AML-193 (cell line): ENCODE measurements at regions not wholly inside any gene's neighbourhood (a gene's known extent, or its start where the extent isn't known, plus 50 kb on each side); places are given as distances from the start of the nearest gene placed in this dataset.
"Not testable (repeated sequence)": the region's sequence is repeated elsewhere in the genome, so short reads cannot be mapped to it uniquely, and the experiment has no call there.

Source experiments
- DNase-seq, 2 experiments: peaks; one replicate each; lab custom pipeline; 2025; lab: John Stamatoyannopoulos, UW

DNA sequence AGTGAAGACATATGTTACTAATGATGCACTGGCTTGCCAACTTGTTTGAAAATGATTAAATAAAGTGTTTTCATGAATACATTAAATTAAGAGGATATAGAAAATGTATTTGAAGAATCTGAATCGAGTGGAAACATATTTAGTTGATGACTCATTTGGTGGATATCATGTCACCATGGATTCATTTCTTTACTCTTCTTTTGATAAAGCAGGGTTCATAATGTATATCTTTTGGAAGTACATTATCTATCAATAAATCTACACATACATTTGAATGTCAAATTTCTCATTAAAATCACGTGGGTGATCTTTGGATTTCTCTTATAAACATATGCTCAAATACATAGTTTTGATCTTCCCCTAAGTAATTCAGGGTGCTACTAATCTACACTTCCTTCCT is 1148.1 kb upstream of the ACO1 start:
- DNase-seq: no peak

DNA sequence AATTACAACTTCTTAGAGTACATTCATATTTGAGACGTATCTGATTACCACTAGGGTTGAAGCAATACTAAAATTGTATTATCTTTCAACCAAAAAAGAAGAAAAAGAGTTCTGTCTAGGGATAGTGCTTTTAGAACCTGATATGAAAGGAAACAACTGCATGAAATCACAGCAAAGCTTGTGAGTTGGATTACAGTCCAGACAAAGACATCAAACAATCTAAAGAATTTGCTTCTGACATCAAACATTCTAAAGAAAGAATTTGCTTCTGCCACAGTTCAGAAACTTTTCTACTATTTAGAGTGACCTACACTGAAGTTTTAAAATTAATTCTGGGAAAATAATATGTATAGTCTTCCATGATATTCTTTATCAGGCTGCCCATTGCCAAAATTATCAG is 1141.1 kb upstream of the ACO1 start:
- no peak for DNase-seq

DNA sequence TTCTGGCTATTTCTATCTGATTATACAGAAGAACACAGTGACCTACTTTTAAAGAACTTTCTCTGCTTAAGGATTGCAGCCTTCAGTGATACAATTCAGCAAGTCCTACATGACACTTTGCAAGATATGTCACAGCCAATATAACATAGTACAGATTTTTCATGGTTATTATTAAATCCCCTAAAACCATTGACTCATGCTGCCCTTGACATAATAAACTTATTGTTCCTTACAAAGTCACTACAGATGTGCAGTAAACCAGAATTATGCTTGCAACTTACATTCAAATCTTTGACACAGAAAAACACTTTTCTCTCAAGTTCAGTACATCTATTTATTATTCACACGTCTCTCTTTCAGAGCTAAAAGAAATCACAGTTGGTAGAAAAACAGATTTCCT is 1136.3 kb upstream of the ACO1 start:
- no peak for DNase-seq

DNA sequence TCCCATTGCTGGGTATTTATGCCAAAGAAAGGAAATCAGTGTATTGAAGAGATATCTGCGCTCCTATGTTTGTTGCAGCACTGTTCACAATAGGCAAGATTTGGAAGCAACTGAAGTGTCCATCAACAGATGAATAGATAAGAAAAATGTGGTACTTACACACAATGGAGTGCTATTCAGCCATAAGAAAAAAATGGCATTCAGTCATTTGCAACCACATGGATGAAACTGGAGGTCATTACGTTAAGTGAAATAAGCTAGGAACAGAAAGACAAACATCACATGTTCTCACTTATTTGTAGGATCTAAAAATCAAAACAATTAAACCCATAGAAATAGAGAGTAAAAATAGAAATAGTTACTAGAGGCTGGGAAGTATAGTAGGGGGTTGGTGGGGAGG is 1133.1 kb upstream of the ACO1 start:
- no peak for DNase-seq

DNA sequence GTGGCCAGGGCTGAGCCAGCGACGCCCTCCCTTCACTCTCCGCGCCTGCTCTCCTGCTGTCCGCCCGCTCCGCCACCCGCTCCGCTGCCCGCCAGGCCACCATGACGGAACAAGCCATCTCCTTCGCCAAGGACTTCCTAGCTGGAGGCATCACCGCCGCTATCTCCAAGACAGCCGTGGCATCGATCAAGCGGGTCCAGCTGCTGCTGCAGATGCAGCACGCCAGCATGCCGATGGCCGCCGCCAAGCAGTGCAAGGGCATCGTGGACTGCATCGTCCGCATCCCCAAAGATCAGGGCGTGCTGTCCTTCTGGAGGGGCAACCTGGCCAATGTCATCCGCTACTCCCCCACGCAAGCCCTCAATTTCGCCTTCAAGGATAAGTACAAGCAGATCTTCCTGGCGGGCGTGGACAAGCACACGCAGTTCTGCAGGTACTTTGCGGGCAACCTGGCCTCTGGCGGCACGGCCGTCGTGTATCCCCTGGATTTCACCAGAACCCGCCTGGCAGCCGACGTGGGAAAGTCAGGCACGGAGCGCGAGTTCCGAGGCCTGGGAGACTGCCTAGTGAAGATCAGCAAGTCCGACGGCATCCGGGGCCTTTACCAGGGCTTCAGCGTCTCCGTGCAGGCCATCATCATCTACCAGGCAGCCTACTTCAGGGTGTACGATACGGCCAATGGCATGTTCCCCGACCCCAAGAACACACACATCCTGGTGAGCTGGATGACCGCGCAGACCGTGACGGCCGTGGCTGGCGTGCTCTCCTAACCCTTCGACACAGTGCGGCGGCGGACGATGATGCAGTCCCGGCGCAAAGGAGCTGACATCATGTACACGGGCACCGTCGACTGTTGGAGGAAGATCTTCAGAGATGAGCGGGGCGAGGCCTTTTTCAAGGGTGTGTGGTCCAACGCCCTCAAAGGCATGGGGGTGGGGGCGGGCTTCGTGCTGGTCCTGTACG is 1130.4 kb upstream of the ACO1 start:
- no peak for DNase-seq

DNA sequence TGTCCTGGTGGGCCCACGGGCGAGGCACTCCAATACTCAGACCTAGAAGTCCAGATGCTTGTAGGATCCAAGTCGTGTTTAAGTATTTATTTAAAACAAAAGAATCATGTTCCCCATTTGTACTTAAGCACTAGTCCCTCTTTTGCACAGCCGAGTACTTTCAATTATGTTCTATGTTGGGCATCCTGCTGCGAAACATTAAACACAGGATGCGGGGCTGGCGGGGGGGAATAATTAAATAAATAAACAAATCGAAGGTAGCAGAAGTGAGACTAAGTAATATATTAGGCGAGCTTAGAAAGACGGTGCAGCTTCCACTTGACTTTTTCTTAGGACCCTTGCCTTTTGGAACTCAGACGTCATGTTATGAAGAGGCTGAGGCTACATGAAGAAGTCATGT is 1129.2 kb upstream of the ACO1 start:
- no peak for DNase-seq

DNA sequence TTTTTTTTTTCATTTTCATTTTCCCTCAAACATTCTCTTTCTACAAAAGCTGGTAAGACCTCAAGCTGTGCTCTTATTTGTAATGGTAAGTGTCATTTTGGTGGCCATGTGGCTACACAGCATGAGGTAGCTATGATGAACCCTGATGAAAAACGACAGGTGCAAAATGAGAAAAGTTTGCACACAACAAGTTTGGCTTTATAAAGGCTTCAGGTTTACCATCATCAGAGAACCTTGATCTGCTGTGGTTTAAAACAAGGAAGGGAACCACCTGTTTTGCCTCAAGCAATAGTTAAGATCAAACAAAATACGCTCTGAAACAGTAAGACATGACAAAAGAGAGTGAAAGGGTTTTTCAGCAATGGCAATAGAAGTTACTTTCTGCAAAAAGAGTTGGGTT is 1124.6 kb upstream of the ACO1 start:
- no peak for DNase-seq

DNA sequence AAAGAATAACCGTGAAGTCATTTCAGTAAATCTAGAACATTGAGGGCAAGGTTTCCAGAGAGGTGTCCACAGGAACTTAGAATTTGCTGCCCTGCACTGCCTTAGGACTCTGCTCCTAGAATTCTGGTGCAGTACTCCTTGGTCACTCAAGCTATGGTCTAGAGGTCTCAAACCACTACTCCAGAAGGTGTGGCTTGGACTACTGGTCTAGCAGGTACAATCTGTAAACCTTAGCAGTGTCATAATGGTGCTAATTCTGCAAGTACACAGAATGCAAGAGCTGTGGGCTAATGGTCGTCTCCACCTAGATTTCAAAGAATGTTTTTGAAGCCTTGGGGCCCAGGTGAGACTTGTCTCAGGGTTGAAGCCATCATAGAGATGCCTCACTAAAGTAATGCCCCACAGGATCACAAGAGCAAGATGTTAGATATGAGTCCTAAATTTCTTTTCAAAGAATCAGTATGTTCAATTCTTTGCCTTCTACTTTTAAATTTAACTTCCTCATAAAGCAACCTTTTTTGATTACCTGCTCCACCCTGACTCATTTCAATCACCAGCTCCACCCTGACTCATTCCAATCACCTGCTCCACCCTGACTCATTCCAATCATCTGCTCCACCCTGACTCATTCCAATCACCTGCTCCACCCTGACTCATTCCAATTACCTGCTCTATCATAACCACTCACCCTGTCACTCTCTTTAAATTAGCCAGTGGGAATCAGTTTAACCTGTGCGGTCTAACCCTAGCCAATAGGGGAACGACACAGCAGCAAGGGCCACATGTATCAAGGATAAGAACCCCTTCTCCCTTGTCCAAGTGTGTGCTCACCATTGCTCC is 1111.8 kb upstream of the ACO1 start:
- no peak for DNase-seq

DNA sequence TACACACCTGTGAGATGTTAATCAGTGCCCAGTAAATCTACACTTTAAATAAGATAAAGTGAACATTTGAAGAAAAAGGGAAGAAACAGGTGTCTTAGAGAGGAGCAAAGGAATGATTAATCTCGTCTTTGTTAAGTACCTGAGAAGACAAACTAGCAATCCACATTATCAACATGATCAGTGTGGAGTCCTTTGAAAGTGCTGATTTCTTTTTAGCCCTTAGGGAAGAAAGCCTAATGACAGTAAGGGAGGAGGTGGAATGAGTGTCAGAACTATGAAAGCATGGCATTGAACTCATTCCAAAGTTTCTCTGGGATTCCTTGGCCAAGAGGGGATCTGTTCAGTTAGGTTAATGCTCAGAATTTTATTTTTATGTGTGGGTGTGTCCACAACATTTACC is 1109.0 kb upstream of the ACO1 start:
- no peak for DNase-seq

DNA sequence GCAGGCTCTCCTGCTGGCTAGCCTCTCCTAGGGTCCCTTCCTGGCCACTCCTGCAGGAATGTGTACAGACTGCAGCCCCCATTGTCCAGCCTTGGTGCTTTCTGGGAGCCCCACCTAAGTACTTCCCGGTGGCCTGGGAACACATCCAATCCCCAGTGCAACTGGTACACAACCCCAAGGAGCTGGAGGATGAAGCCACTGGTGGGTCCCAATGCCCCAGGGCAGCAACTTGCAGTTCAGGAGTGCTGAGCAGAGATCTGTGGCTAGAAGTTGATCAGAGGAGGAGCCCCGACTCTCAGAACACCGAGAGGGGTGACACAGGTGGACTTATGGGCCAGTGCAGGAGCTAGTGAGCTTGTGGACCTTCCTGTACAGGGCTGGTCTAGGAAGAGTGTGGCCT is 1093.7 kb upstream of the ACO1 start:
- no peak for DNase-seq

DNA sequence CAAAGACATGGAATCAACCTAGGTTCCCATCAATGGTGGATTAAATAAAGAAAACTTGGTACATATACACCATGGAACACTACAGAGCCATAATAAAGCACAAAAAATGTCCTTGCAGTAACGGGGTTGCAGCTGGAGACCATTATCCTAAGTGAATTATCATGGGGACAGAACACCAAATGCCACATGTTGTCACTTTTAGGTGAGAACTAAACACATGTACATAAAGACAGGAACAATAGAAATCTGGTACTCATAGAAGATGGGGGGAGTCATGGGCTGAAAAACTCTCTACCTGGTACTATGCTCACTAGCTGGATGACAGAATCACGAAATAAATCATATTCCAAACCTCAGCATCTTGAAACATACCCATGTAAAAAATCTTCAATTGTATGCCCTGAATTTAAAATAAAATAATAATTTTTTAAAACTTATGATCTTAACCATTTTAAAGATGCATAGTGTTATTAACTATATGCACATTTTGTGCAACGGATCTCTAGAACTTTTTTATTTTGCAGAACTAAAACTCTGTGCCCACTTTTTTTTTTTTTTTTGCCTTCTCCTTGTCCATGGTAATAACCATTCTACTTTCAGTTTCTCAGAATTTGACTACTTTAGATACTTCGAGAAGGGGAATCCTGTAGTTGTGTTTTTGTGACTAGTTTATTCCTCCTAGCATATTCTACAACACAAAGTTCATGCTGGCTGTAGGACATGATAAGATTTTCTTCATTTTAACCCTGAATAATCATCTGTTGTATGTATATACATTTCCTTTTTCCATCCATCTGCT is 1081.6 kb upstream of the ACO1 start:
- no peak for DNase-seq

DNA sequence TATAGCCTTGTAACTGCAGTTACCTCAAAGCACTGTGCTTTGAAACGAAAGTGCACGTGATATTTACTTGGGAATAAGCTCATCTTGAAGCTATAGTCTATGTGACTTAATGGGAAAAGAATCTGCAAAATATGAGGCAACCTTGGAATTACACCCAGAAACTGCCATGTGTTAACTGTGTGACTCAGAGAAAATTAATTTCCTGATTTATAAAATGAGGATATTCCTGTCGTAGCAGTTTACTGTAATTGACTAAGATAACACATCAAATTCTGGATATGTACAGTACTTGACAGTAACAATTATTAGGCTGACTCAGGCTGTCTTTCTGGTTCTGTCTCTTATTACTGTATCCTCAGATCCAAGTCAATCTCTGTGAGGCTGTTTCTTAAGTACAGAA is 1079.9 kb upstream of the ACO1 start:
- no peak for DNase-seq

DNA sequence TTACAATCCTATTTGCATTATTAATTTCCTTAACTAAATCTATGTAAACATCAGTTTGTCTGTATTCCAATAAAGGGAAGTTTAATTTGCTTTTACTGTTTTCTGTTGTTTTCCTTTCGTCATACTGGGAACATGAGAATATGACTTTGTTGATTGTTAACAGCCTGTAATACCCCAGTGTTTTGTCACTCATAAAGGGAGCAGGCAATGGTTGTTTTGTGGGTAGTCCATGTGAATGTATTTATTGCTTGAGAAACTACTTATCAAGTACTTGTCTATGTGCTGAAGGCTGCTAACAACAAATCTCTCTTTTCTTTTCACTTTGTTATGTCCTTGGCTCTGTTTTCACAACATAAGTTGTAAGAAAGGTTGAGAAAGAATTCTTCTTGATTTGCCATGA is 1070.2 kb upstream of the ACO1 start:
- DNase-seq: no peak

DNA sequence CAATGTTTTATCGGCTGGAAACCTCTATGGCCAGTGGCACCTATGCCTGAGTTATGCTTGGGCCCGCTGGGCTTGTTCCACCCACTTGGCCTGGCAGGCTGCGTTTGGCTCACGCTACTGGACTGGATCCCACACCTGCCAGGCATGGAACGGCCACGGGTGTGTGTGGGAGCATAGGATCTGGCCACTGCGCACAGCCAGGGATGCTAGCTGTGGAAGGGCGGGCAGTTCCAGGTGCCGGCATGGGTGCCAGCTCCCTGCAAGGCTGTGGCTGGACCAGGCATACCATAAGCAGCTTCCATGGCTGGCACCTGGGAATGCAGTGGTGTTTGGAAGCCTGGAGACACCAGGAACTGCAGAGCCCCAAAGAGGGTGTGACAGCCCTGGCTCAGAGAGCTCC is 1063.9 kb upstream of the ACO1 start:
- DNase-seq: no peak

DNA sequence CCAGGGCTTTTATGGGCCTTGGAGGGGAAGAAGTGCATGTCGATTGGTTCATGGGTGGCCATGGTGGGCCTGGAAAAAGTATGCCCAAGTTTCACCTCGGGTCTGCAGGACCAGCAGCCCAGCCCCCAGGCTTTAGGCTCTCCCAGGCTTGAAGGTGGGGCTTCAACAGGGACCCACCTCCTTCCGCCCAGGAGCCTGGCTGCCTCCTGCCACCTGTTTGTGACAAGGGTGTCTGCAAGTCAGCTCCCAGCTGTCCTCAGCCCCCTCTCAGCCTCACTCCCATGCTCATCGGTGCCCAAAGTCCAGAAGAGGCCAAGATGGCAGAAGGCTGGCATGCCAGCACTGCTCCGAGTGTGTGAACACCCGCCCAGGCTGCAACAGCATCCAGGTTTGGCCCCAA is 1063.2 kb upstream of the ACO1 start:
- no peak for DNase-seq

DNA sequence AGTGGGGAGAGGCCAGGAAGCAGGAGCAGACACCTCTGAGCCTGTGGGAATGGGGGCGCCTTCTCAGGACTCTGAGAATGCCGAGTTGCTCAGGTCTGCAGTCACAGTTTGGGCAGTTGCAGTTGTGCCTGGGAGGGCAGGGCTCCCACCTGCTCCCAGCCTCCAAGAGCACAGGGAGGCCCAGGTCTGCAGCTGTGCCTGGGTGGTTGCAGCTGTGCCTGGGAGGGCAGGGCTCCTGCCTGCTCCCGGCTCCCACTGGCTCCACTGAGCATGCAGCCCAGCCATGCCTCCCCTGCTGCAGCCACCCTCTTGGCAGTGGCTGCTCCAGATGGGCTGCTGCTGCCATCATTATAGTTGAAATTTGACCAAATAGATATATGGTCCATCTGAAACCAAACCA is 1062.8 kb upstream of the ACO1 start:
- no peak for DNase-seq

DNA sequence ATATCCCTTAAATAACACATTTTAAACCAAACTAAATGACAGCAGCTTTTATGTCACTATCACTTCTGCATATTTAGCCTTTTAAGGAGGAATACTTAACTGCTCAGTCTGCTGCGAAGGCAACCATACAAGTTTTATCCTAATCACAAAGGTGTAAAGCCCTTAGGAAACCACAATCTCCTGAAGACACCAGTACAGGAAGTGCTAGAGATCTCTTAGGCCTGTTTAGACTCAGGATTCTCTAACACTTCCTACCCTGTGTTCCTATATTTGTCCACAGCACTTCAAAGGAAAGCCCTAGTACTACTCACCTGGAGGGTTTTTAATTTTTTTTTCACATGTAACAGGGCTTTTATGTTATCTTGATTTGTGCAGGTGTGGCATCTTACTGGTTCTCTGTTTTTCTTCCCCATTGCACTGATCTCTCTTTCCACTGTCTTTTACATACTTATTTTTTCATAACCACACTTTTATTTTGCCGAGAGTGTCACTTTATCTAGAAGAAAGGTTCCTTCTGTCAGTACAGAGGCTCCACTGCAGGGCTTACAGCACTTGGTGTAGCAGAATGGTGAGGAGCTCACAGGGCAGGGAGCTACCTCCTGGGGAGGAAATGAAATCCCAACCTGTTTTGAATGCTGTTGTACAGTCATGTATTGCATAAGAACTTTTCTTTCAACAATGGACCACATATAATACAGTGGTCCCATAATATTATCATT is 1060.6 kb upstream of the ACO1 start:
- no peak for DNase-seq

DNA sequence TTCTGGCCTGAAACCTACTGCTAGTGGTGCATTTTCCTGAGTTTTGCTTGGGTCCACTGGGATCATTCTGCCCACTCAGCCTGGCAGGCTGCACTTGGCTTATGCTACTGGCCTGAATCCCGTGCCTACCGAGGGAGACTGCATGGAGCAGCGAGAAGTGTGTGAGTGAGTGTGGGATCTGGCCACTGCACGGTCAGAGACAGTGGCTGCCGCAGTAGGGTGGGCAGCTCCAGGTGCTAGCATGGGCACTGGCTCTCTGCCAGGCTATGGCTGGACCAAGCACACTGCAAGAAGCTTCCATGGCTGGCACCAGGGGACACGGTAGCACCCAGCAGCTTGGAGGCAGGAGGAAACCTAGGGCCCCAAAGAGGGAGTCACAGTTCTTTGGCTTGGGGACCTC is 1058.7 kb upstream of the ACO1 start:
- DNase-seq: no peak

DNA sequence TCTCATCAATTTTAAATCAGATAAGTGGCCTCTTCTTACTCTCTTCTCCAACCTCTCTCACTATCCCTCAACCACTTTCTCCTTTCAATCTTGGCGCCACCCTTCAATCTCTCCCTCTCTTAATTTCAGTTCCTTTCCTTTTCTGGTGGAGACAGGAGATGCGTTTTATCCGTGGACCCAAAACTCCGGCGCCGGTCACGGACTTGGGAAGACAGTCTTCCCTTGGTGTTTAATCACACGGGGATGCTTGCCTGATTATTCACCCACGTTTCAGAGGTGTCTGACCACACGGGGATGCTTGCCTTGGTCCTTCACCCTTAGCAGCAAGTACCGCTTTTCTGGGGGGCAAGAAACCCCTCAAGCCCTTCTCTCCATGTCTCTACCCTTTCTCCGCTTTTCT is 1057.6 kb upstream of the ACO1 start:
- not testable (repeated sequence) for DNase-seq

DNA sequence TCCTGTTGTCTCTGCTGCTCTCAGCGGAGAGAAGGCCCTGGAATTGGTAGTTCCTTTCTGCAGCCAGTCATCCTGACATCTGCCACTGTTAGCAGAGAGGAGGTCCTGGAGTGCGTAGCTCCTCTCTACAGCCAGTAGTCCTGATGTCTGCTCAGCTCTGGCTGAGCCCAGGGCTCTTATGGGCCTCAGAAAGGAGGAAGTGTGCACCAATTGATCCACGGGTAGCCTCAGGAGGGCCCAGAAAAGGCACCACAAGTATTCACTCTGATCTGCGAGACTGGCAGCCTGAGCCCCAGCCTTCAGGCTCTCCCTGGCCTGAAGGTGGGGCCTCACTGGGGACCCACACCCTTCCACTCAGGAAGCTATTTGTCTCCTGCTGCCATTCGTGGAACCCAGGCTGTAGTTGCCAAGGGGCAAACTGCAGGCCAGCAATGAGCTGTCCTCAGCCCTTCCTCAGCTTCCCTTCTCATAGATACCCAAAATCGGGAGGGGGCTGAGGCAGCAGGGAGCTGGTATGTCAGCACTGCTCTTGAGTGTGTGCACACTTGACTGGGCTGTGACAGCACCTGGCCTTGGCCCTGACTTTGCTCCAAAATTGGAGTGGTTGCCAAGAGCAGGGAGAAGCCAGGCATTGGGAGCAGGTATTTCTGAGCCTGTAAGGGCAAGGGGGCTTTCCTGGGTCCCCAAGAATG is 1049.5 kb upstream of the ACO1 start:
- DNase-seq: no peak
